Vagina (tissue), 2 donors: ENCODE measurements at regions not wholly inside any gene's neighbourhood (a gene's known extent, or its start where the extent isn't known, plus 50 kb on each side); places are given as distances from the start of the nearest gene placed in this dataset.

Experiments used
- DNase-seq, 2 donors: peaks; one replicate each; pipeline ENCODE4 v3.0.0-alpha.2; 2017; ENCODE audit errors: extremely low spot score in 2 of 2
- H3K27ac ChIP-seq: fragments of 200-600 bp; sonication (generic); one replicate; pipeline ENCODE4 v1.5.1; 2019
- H3K27me3 ChIP-seq: fragments of 200-600 bp; sonication (generic); one replicate; pipeline ENCODE4 v1.5.1; 2019
- H3K36me3 ChIP-seq, 2 donors: fragments of 200-600 bp; sonication (generic); one replicate each; pipeline ENCODE4 v1.5.1; 2017 to 2019
- H3K4me1 ChIP-seq: fragments of 200-600 bp; sonication (generic); one replicate; pipeline ENCODE4 v1.5.1; 2019
- H3K4me3 ChIP-seq, 2 donors: fragments of 200-600 bp; sonication (generic); 1 replicate in 1 of 2; 2 replicates in 1 of 2; pipeline ENCODE4 v1.5.1; 2016 to 2019
- H3K9me3 ChIP-seq: fragments of 200-600 bp; sonication (generic); one replicate; pipeline ENCODE4 v1.5.1; 2019
- CTCF ChIP-seq, 3 experiments: fragments of 450-650 bp in 2 of 3; fragments of 200-600 bp in 1 of 3; sonication (generic) in 1 of 3; IDR thresholded peaks; one replicate each; pipeline ENCODE4 v1.5.1; 2017 to 2019; ENCODE audit warnings: antibody characterized with exemption in 3 of 3, mild to moderate bottlenecking in 2 of 3, moderate library complexity in 2 of 3
- POLR2A ChIP-seq, 2 donors: fragments of 450-650 bp; IDR thresholded peaks; one replicate each; pipeline ENCODE4 v1.6.1; 2017; ENCODE audit warnings: antibody characterized with exemption in 2 of 2, mild to moderate bottlenecking in 2 of 2, moderate library complexity in 2 of 2
- POLR2AphosphoS5 ChIP-seq, 2 donors: sonication (generic); formaldehyde crosslinking; IDR thresholded peaks; one replicate each; pipeline ENCODE4 v1.9.0; 2017; ENCODE audit warnings: antibody characterized with exemption in 2 of 2, mild to moderate bottlenecking in 2 of 2, low read depth in 1 of 2; ENCODE audit not compliant: insufficient read depth in 1 of 2
- intact Hi-C: fragments of 100-400 bp; cut with DNase I; formaldehyde crosslinking; loops from one replicate; pipeline ENCODE4 v1.15.1; 2023

GRCh38 chr3:65238652-65239051 lies 550.9 kb upstream of the ADAMTS9 start:
- no peak for DNase-seq
- intact Hi-C loops, result no loop called here
- TF ChIP-seq CTCF (IDR thresholded peaks at IDR 0.05) (no peak), POLR2A (IDR thresholded peaks at IDR 0.05) (no peak), POLR2AphosphoS5 (IDR thresholded peaks at IDR 0.05; ENCODE audit: insufficient read depth in 1 of 2, low read depth in 1 of 2) (no peak)

GRCh38 chr3:65234499-65234898 lies 546.7 kb upstream of the ADAMTS9 start:
- no peaks in the 10 kb centered on the region for H3K27me3 ChIP-seq

More at GRCh38 chr3:65238652-65239051, 550.9 kb upstream of the ADAMTS9 start:
- H3K27ac ChIP-seq, result no peak overlapping the region
- no peak overlapping the region for H3K4me3 ChIP-seq
- no peaks in the 10 kb centered on the region for H3K9me3 ChIP-seq
- no peaks in the 10 kb centered on the region for H3K36me3 ChIP-seq
- H3K4me1 ChIP-seq, result no peaks in the 10 kb centered on the region
- no peaks in the 10 kb centered on the region for H3K27me3 ChIP-seq

DNA sequence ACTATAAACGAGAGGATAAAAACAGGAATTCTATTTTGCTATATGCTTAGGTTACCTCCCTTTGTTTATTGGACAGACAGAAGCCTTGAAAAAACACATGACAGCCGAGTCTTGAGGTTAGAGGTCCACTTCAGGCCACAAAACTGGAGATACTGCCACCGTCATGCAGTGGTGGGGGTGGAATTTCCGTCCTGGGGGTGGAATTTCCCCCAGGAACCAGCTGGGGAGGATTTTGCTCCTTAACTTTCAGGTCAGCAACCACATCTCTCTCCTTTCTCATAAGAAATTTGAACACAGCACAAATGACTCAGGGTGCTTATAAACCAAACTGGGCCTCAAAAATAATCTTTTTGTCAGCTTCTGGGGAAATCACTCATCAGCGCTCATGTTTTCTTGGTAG lies 545.8 kb upstream of the ADAMTS9 start:
- Histone ChIP-seq H3K4me1 (no peaks in the 10 kb centered on the region), H3K4me3 (no peak overlapping the region), H3K27me3 (no peaks in the 10 kb centered on the region), H3K27ac (no peak overlapping the region), H3K36me3 (no peaks in the 10 kb centered on the region), H3K9me3 (no peaks in the 10 kb centered on the region)
- intact Hi-C loops, result no loop called here
- TF ChIP-seq POLR2AphosphoS5 (IDR thresholded peaks at IDR 0.05; ENCODE audit: insufficient read depth in 1 of 2, low read depth in 1 of 2) (no peak), POLR2A (IDR thresholded peaks at IDR 0.05) (no peak), CTCF (IDR thresholded peaks at IDR 0.05) (no peak)
- no peak for DNase-seq

More at GRCh38 chr3:65234499-65234898, 546.7 kb upstream of the ADAMTS9 start:
- H3K27ac ChIP-seq, result no peak overlapping the region
- no peaks in the 10 kb centered on the region for H3K36me3 ChIP-seq
- no peaks in the 10 kb centered on the region for H3K9me3 ChIP-seq
- no peak for DNase-seq
- H3K4me1 ChIP-seq, result no peaks in the 10 kb centered on the region
- intact Hi-C loops, result no loop called here
- TF ChIP-seq POLR2A (IDR thresholded peaks at IDR 0.05) (no peak), CTCF (IDR thresholded peaks at IDR 0.05) (no peak), POLR2AphosphoS5 (IDR thresholded peaks at IDR 0.05; ENCODE audit: insufficient read depth in 1 of 2, low read depth in 1 of 2) (no peak)
- H3K4me3 ChIP-seq, result no peak overlapping the region

GRCh38 chr3:65231544-65231943 lies 543.7 kb upstream of the ADAMTS9 start:
- Histone ChIP-seq H3K27ac (no peak overlapping the region), H3K4me3 (no peak overlapping the region), H3K36me3 (no peaks in the 10 kb centered on the region), H3K4me1 (no peaks in the 10 kb centered on the region), H3K27me3 (no peaks in the 10 kb centered on the region), H3K9me3 (no peaks in the 10 kb centered on the region)
- TF ChIP-seq POLR2AphosphoS5 (IDR thresholded peaks at IDR 0.05; ENCODE audit: insufficient read depth in 1 of 2, low read depth in 1 of 2) (no peak), CTCF (IDR thresholded peaks at IDR 0.05) (no peak), POLR2A (IDR thresholded peaks at IDR 0.05) (no peak)
- DNase-seq, result no peak
- intact Hi-C loops, result no loop called here

- intact Hi-C loops, result no loop called here
- no peaks in the 10 kb centered on the region for H3K36me3 ChIP-seq
- TF ChIP-seq POLR2A (IDR thresholded peaks at IDR 0.05) (no peak), CTCF (IDR thresholded peaks at IDR 0.05) (no peak), POLR2AphosphoS5 (IDR thresholded peaks at IDR 0.05; ENCODE audit: insufficient read depth in 1 of 2, low read depth in 1 of 2) (no peak)
These were observed 542.7 kb upstream of the ADAMTS9 start for GRCh38 chr3:65230261-65231139.

More at GRCh38 chr3:65230261-65231139, 542.7 kb upstream of the ADAMTS9 start:
- Histone ChIP-seq H3K27me3 (no peaks in the 10 kb centered on the region), H3K4me3 (no peak overlapping the region), H3K27ac (no peak overlapping the region), H3K4me1 (no peaks in the 10 kb centered on the region), H3K9me3 (no peaks in the 10 kb centered on the region)
- DNase-seq, result no peak
